Skeletal muscle satellite cell (primary cell): ENCODE measurements at regions not wholly inside any gene's neighbourhood (a gene's known extent, or its start where the extent isn't known, plus 50 kb on each side); places are given as distances from the start of the nearest gene placed in this dataset.
A peak's percentile ranks its signal among the peaks of the same experiment; 100 is the strongest.

Source experiments
- H3K27me3 ChIP-seq: 2 replicates; pipeline ENCODE4 v1.7.0; 2013; ENCODE audit warnings: low read length; ENCODE audit not compliant: control insufficient read depth, insufficient read depth
- H3K36me3 ChIP-seq: 2 replicates; pipeline ENCODE4 v1.7.0; 2013; ENCODE audit warnings: mild to moderate bottlenecking, control low read depth, low read length; ENCODE audit not compliant: insufficient read depth
- H3K4me1 ChIP-seq: 2 replicates; pipeline ENCODE4 v1.7.0; 2013; ENCODE audit warnings: low read length; ENCODE audit not compliant: control insufficient read depth, insufficient read depth
- H3K4me2 ChIP-seq: 2 replicates; pipeline ENCODE4 v1.7.0; 2013; ENCODE audit warnings: mild to moderate bottlenecking, low read length
- H3K4me3 ChIP-seq: 2 replicates; pipeline ENCODE4 v1.7.0; 2013; ENCODE audit warnings: low read length
- H3K9ac ChIP-seq: 2 replicates; pipeline ENCODE4 v1.7.0; 2013; ENCODE audit warnings: mild to moderate bottlenecking, low read depth, low read length, moderate library complexity
- H3K9me3 ChIP-seq: replicated peaks from 2 replicates; pipeline ENCODE4 v1.7.0; 2013; ENCODE audit warnings: mild to moderate bottlenecking, control low read depth, low read length

DNA sequence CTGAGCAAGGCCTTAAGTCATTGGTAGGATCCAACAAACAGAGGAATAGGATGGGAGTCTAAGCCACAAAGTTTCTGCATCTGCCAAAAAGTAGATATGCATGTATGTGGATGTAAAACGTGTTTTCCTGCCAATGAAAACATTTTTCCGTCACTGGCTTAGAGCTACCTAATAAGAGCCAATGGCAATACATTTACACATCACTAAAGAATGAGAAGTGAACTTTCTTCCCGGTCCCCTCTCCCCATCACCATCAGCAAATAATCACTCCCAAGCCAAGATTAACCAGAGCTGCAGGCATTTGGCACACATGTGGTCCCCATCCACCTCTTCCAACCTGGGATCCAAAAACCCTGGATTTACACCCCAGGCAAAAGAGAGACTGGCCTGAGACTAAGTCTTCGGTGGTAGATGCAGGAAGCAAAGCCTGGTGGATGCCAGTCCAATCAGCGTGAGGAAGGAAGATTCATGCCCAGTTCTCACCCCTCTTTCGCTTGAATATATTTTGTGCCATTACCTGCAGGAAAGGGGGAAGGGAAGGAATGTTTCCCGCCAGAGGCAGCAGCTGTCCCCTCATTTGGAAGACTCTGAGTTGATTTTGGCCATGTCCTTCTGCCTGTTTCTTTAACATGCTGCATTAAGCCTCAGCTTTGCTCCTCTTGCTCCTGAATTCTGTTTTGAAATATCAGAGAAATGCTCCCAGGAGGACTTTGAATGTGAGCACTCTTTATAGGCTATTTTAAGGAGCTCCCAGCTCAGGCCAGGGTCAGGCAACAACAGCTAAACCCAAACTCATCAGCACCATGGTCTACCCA lies 131.4 kb downstream of the CHIC2 start:
- H3K9ac ChIP-seq = no peak overlapping the region

DNA sequence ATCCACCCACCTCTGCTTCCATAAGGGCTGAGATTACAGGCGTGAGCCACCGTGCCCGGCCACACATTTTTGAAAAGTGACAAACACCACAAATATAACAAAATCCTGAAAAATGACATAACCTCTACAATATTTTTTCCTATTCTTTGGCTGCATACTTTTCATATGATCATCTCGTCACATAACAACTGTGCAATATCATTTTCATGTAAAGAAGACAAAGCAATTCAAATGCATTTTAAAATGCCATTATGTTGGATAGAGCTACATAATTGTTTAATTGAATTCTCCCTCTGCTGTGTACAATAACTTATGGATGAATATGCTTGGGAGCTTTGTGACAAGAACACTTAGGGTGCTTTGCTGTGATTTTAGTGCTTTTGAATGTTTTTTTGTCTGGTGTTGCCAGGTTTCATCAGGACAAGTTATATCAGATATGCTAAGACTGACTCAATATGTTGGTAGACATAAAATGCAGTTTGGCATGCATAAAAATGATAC lies 132.9 kb downstream of the CHIC2 start:
- Histone ChIP-seq H3K4me1 (peaks cover 45% of the 10 kb centered on the region), H3K36me3 (no peaks in the 10 kb centered on the region), H3K4me3 (no peak overlapping the region), H3K9me3 (no peaks in the 10 kb centered on the region), H3K9ac (no peak overlapping the region), H3K4me2 (peak overlapping the region; percentile 21), H3K27me3 (no peaks in the 10 kb centered on the region)

More for the DNA sequence above, 131.4 kb downstream of the CHIC2 start:
- peak overlapping the region; percentile 9 for H3K4me2 ChIP-seq
- no peaks in the 10 kb centered on the region for H3K9me3 ChIP-seq
- no peak overlapping the region for H3K4me3 ChIP-seq
- H3K36me3 ChIP-seq = no peaks in the 10 kb centered on the region
- H3K27me3 ChIP-seq = no peaks in the 10 kb centered on the region
- H3K4me1 ChIP-seq = peaks cover 50% of the 10 kb centered on the region

DNA sequence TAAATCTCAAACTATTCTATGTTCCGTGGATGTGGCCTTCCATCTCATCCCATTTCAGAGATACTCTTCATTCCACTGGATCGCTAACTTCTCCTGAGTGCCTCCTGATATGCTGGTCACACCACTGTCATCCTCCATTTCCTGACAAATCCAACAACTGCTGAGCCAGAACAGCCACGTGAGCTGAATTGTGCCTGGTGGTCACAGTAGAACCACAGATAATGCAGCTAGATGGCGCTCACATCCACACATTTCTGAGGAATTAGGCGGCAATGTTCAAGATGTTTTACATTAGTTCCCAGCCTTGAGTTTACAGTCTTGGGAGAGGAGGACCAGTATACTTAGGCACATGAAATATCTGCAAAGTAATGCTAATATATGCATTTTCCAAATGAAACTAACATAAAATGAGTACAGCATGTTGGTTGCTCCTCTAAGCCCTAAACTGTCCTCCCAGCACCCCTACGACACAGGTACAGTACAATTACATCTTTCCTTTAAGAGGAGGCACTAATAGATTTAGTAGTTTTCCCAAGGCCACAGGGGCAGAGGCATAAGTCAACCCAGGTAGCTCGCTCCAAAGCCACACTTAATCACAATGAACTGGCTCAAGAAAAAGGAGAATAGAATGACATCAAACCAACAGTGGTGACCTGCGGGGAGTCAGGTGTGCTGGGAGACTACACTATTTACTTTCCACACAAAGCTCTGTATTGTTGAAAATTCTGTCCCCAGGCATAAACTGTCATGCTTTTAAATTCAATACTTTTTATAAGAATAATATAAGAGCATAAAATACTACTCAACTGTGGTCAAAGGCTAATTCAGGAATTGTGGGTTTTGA lies 134.2 kb downstream of the CHIC2 start:
- no peak overlapping the region for H3K9ac ChIP-seq
- no peak overlapping the region for H3K4me2 ChIP-seq
- H3K4me1 ChIP-seq = peaks cover 36% of the 10 kb centered on the region
- no peaks in the 10 kb centered on the region for H3K36me3 ChIP-seq
- no peaks in the 10 kb centered on the region for H3K27me3 ChIP-seq
- H3K4me3 ChIP-seq = no peak overlapping the region
- no peaks in the 10 kb centered on the region for H3K9me3 ChIP-seq

DNA sequence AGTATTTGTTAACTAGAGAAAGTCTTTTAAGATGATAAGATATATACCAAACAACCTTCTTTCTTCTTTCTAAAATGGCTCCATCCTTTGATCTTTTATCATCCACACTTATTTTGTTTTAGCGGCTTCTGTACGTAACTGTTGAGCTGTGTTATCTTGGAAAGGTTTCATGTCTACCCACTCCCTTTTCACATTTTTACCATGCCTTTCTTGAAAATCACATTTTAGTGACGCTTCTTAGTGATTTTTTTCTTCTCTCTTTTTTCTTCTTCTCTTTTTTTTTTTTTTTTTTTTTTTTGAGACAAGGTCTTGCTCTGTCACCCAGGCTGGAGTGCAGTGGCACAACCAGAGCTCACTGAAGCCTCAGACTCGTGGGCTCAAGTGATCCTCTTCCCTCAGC lies 135.1 kb downstream of the CHIC2 start:
- no peak overlapping the region for H3K4me3 ChIP-seq
- H3K4me1 ChIP-seq = peaks cover 35% of the 10 kb centered on the region
- no peaks in the 10 kb centered on the region for H3K9me3 ChIP-seq
- no peaks in the 10 kb centered on the region for H3K36me3 ChIP-seq
- no peaks in the 10 kb centered on the region for H3K27me3 ChIP-seq
- no peak overlapping the region for H3K9ac ChIP-seq
- H3K4me2 ChIP-seq = no peak overlapping the region

DNA sequence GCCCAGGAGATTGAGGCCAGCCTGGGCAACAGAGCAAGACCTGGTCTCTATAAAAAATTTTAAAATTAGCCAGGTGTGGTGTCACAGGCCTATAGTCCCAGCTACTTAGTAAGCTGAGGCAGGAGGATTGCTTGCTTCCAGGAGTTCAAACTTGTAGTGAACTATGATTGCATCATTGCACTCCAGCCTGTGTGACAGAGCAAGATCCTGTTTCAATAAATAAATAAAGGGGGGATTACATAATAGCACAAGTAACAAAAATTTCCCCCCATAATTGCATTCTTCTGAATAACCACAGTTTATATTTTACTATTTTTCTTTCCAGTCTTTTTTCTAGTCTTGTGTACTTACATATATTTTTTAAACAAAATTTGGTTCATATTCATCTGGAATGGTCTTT lies 135.6 kb downstream of the CHIC2 start:
- Histone ChIP-seq H3K4me3 (no peak overlapping the region), H3K4me2 (no peak overlapping the region), H3K9me3 (no peaks in the 10 kb centered on the region), H3K4me1 (peaks cover 35% of the 10 kb centered on the region), H3K9ac (no peak overlapping the region), H3K36me3 (no peaks in the 10 kb centered on the region), H3K27me3 (no peaks in the 10 kb centered on the region)

DNA sequence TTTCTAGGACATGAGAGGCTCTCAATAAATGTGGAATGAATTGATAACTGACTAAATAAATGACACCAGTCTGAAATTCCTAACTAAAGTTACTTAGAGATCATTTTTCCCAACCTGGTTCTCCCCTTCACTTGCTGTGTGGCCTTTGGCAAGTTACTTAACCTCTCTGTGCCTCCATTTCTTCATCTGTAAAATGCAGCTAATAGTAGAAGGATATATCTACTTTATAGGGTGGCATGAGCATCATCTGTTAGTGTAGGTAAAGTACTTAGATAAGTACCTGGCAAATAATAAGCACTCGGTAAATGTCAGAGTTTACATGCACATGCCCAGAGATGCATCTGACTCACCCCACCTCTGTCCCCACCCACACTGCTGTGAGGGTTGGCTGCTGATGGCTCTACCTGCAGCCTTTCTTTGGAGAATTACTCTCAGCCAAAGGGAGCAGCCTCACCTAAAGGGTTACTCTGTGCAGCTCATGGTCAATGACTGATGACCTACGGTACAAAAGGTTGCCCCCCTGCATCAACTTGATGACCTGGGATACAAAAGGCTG lies 139.3 kb downstream of the CHIC2 start:
- Histone ChIP-seq H3K4me1 (peaks cover 8% of the 10 kb centered on the region), H3K9me3 (no peaks in the 10 kb centered on the region), H3K4me3 (no peak overlapping the region), H3K4me2 (no peak overlapping the region), H3K36me3 (no peaks in the 10 kb centered on the region), H3K27me3 (no peaks in the 10 kb centered on the region), H3K9ac (no peak overlapping the region)

DNA sequence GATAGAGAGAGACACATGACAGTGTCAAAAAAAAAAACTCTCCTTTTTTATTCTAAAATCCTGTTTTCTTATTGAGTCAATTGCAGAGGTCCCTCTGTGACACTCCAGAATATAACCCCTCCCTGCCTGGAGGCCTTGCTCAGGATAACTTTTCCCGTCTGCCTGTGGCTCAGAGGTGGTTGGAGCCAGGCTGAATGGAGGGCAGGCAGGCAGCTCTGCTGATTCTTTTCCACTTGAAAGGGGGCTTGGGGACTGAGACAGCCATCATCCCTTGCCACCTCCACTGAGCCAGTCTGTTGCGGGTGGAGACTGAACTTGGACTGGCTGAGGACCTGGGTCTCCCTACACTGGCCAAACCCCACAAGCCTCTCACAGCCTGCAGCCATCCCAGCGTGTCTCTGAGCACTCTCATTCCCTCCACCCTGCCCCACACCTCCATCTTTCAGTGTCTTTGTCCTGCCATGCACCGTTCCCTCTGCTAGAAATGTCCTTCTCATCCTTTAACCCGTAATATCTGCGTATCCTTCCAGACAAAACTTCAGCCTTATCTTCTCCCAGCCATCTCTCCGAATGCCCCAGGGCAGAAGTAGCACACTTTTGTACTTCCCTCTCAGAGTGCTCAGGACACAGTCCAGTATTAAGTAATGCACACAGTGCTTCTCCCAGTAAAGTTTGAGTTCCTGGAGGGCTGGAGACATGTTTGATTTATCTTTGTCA lies 139.9 kb downstream of the CHIC2 start:
- no peaks in the 10 kb centered on the region for H3K27me3 ChIP-seq
- no peak overlapping the region for H3K4me2 ChIP-seq
- H3K9me3 ChIP-seq = no peaks in the 10 kb centered on the region
- no peak overlapping the region for H3K9ac ChIP-seq
- peaks cover 4% of the 10 kb centered on the region for H3K4me1 ChIP-seq
- H3K36me3 ChIP-seq = no peaks in the 10 kb centered on the region
- H3K4me3 ChIP-seq = no peak overlapping the region

DNA sequence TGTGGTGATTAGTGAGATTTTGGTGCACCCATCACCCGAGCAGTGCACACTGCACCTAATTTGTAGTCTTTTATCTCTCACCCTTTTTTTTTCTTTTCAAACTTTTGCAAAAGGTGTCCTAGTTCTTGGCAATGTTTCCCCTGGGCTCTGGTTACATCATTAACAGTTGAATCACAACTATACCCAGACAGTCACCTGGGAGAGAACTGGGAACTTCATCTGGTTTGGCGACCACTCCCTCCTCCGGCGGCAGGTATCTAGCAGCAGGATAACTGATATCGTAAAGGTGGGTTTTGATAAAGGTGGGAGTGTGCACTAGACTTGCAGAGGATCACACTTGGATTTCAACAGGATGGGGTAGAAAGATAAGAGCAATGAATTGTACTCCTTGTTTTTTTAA lies 140.5 kb downstream of the CHIC2 start:
- no peaks in the 10 kb centered on the region for H3K4me1 ChIP-seq
- H3K27me3 ChIP-seq = no peaks in the 10 kb centered on the region
- H3K9ac ChIP-seq = no peak overlapping the region
- no peaks in the 10 kb centered on the region for H3K36me3 ChIP-seq
- no peak overlapping the region for H3K4me3 ChIP-seq
- no peaks in the 10 kb centered on the region for H3K9me3 ChIP-seq
- no peak overlapping the region for H3K4me2 ChIP-seq

DNA sequence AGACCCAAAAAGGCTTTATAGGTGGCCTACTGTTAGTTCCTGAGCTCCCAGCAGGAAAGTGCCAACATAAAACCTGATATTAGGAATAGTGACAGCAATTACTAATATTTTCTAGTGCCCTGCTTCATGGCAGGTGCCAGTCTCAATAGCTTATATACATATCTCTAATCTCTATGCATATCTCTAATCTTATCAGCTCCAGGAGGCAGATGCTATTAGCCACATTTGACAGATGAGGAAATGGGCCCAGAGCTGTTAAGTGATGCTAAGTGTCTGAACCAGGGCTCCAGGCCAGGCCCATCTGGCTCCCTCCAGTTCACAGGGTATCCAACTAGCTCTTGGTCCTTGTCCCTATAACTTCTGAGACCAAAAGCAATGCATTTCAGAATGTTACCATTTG lies 142.5 kb downstream of the CHIC2 start:
- H3K4me2 ChIP-seq = no peak overlapping the region
- peaks cover 3% of the 10 kb centered on the region for H3K4me1 ChIP-seq
- H3K9ac ChIP-seq = no peak overlapping the region
- H3K36me3 ChIP-seq = no peaks in the 10 kb centered on the region
- H3K9me3 ChIP-seq = no peaks in the 10 kb centered on the region
- H3K27me3 ChIP-seq = no peaks in the 10 kb centered on the region
- no peak overlapping the region for H3K4me3 ChIP-seq

DNA sequence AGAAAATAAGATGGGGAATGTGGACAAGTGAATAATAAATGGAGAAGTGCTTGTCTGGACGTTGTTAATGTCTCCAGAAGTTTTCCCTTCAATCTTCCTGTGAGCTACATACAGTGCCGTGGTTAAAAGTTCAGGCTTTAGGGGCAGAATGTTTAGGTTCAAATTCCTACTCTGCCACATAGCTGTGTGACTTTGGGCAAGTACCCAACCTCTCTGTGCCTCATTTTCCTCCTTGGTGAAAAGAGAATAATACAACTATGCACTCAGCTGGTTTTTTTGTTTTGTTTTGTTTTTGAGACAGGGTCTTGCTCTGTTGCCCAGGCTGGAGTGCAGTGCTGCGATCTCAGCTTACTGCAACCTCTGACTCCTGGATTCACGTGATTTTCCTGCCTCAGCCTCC lies 143.5 kb downstream of the CHIC2 start:
- no peaks in the 10 kb centered on the region for H3K27me3 ChIP-seq
- no peaks in the 10 kb centered on the region for H3K9me3 ChIP-seq
- H3K4me3 ChIP-seq = no peak overlapping the region
- H3K9ac ChIP-seq = no peak overlapping the region
- H3K4me1 ChIP-seq = peaks cover 12% of the 10 kb centered on the region
- H3K36me3 ChIP-seq = no peaks in the 10 kb centered on the region
- no peak overlapping the region for H3K4me2 ChIP-seq

DNA sequence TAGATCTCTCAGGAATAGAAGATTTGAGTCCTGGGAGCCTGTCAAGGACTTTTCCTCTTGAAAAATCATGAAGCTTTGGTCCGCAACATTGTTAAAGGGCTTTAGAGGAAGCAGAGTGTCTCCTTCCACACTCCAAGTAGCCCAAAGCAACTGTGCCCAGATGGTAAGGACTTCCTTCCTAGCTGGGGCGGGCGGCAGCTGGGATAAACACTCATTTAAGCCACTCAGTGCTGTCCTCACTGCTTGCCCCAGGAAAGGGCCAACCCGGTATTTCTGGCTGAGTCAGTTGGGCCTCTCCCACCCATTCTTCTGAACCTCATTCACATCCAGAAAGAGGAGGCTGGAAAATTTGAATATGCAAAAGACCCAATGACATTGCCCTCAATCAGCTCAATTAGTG lies 144.3 kb downstream of the CHIC2 start:
- Histone ChIP-seq H3K9ac (no peak overlapping the region), H3K9me3 (no peaks in the 10 kb centered on the region), H3K36me3 (no peaks in the 10 kb centered on the region), H3K4me2 (no peak overlapping the region), H3K27me3 (no peaks in the 10 kb centered on the region), H3K4me3 (no peak overlapping the region), H3K4me1 (peaks cover 18% of the 10 kb centered on the region)
